GM19452 (cell line): ENCODE measurements at regions not wholly inside any gene's neighbourhood (a gene's known extent, or its start where the extent isn't known, plus 50 kb on each side); places are given as distances from the start of the nearest gene placed in this dataset.

ENCODE experiments used
- ATAC-seq: cut with Tn5 transposase; IDR thresholded peaks from one replicate; pipeline ENCODE4 v1.9.1; 2021; ENCODE audit not compliant: unreplicated experiment

GRCh38 chr16:73503093-73503492 lies 455.2 kb upstream of the ZFHX3 start:
- ATAC-seq: no peak

DNA sequence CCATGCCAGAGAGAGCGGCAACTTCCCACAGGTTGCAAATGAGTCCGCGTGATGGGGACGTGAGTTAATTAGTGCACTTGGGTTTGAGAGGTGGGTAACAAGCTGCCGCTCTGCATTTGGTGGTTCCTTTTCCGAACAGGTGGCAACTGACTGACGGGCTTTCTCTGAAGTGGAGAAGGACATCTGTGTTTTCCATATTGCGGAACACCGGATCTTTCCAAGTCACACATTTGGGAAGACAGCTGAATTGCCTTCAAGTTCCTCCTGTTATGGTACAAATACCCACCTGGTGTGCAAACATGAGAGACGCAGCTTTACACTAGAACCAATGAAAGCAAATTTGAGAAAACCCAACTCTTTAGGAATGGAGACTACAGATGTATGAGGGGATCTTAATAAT lies 451.3 kb upstream of the ZFHX3 start:
- ATAC-seq: no peak

DNA sequence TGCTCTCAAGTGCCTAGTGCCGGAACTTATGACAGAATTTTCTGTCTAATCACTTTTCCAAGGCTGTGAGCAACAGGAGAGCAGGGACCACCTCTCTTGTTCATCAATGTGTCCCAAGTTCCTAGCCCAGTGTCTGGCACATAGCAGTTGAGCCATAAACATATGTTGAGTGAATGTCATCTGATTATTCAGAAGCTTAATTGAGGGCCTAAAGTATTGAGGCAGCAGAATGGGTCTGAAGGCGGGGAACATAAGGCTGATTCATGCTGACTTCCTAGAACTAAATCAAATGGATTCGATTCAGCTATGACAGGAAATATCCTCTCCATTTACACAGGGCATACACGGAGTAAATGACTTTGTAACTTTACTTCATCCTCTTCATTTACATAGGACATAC lies 438.0 kb upstream of the ZFHX3 start:
- ATAC-seq: no peak

- no peak for ATAC-seq
These were observed 436.2 kb upstream of the ZFHX3 start for GRCh38 chr16:73483934-73484711.

GRCh38 chr16:73483076-73483791 lies 435.3 kb upstream of the ZFHX3 start:
- ATAC-seq: no peak

- no peak for ATAC-seq
These were observed 434.4 kb upstream of the ZFHX3 start for GRCh38 chr16:73482310-73482709.

GRCh38 chr16:73480381-73480780 lies 432.5 kb upstream of the ZFHX3 start:
- ATAC-seq: no peak

DNA sequence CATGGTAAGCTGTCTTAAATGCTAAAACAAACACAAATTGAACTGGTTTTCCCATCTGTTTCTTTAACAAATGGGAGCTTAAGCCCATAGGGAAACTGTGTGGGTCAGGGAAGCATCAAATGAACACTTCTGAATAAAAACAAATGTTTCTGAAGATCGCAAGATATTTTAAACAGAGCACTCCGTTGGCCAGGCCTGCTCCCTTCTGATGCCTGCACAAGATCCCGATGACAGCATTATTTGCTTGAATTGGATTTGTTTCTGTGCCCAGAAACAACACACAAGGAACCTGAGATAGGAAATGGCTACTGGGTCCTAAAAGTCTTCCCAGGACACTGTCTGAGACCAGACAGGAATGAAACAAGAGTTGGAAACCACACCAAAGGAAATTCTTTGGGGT lies 425.8 kb upstream of the ZFHX3 start:
- no peak for ATAC-seq

DNA sequence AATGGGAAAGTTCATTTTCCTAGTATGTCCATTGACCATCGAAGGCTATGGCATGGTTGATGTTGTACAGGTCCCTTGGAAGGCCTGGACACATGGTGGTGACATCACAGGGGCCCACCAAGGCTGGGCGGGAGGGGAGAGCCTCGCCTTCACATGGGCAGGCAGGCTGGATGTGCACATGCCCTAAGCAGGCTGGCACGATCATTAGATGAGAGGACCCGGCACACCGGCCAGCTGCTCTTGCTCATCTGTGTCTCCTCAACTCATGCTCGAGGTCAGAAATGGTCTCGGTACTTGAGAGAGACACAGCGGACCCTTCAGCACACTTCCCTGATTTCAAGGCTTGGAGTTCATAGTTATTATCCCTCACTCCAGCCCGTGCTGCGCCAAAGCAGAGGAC lies 416.9 kb upstream of the ZFHX3 start:
- no peak for ATAC-seq

DNA sequence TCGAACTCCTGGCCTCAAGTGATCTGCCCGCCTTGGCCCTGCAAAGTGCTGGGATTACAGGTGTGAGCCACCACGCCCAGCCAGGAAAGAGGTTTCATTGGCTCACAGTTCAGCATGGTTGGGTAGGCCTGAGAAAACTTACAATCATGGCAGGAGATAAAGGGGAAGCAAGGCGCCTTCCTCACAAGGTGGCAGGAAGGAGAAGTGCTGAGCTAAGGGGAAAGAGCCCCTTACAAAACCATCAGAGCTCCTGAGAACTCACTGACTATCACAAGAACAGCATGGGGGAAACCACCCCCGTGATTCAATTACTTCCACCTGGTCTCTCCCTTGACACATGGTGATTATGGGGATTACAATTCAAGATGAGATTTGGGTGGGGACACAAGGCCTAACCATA lies 411.7 kb upstream of the ZFHX3 start:
- no peak for ATAC-seq

DNA sequence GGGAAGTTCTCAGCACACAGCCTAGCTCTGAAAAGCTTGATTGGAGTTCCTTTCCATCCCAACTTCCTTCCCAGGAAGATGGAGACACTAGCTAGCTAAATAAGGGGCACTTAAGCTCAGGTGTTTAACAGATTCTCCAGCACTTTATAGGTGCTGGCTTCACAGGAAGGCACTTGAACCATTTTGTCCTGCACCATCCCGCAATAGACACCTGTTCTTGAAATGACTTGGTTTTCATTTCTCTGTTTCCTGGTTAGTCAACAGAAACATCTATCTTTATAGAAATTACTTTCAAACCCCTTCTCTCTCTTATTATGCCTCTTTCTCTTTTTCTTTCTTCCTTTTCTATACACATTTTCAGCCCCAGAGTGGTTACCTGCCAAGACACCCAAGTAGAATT lies 409.9 kb upstream of the ZFHX3 start:
- ATAC-seq: no peak

DNA sequence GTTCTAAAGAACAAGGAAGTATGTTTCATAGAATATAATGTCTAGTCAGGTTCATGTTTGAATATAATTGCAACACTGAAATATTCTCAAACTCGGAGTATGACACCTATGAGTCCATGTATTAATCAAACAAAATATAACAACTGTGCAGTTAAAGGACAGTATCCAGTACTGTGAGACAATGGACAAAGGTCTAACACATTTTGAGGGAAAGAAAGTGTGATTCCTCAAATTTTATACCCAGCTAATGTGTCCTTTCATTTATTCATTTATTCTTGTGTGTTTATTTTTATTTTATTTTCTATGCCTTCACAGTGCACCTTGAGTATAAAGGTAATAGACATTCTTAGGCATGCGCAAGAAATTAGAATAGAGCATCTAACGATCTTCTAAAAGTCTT lies 401.0 kb upstream of the ZFHX3 start:
- ATAC-seq: no peak

GRCh38 chr16:73447846-73448245 lies 399.9 kb upstream of the ZFHX3 start:
- no peak for ATAC-seq

DNA sequence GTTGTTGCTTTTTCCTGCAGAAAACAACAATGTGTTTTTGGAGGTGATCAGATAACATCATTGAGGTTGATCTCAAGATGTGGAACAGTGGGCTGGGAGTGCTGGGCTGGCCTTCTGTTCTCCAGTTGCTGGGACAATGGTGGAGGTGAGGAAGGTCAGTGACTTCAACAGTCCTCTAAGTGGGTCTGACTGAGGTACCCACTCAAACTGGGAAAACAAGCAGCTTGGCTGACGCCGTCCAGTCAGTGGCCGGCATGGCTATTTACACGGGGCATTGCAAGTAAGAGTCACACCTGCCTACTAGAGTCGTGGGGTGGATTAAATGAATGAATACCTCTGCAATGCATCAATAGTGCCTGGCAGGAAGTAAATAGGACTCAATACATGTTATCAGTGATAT lies 386.7 kb upstream of the ZFHX3 start:
- no peak for ATAC-seq

DNA sequence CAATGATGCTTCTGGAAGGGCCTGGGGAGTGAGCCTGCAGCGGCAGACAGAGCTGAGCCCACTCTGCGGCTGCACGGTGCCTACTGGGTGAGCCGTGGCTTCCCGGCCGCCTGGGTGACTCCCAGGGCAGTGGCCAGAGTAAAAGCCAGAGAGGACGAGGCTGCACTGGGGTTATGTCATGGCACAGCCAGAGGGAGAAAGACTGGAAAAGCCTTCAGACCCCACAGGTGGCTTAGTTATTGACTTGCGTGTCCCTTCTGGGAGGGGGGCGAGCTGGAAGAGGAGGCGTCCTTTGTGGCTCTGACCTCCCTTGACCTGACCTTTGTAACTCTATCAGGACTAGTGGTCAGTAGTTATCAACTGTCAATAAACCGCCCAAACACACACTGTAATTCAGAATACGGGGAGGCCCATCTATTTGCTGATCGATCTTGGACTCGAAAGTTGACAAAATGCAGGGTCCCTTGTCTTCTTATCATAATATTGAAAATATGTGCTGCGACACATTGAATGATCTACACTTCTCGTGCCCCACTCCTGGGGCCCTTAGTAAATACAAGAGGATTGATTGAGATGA lies 385.9 kb upstream of the ZFHX3 start:
- no peak for ATAC-seq

GRCh38 chr16:73432850-73433730 lies 385.2 kb upstream of the ZFHX3 start:
- no peak for ATAC-seq

DNA sequence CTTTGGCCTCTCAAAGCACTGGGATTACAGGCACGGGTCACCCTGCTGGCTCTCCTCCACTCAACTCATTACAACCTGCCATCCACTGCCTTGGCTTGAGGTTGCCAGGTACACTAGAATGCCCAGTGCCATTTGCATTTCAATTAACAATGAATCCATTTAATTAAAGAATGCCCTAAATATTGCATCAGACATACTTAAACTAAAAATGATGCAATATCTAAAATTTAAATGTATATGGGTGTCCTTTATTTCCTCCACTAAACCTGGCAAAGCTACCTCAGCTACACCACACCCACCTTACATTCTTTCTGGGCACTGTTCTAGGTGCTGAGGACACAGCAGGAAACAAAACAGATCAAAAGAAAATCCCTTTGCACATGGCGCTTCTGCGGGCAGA lies 382.2 kb upstream of the ZFHX3 start:
- no peak for ATAC-seq

GRCh38 chr16:73428121-73428520 lies 380.2 kb upstream of the ZFHX3 start:
- ATAC-seq: no peak

DNA sequence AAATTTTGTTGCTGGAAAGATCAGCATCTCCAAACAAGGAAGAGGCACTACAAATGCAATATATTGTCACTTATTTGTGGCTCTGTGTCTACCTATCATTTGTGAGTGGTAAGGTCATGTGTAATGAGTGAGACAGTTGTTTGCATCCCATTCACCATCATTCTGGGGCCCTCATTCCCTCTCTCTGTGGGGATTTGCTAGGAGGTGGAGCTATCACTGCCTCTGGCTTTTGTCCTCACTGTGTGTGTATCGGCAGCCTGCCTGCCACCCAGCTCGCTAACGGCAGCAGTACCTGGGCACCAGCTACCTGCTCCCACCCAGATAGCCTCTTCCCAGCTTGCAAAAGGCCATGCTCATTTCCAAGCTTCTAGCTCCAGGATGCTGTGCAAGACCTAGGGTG lies 379.2 kb upstream of the ZFHX3 start:
- no peak for ATAC-seq

DNA sequence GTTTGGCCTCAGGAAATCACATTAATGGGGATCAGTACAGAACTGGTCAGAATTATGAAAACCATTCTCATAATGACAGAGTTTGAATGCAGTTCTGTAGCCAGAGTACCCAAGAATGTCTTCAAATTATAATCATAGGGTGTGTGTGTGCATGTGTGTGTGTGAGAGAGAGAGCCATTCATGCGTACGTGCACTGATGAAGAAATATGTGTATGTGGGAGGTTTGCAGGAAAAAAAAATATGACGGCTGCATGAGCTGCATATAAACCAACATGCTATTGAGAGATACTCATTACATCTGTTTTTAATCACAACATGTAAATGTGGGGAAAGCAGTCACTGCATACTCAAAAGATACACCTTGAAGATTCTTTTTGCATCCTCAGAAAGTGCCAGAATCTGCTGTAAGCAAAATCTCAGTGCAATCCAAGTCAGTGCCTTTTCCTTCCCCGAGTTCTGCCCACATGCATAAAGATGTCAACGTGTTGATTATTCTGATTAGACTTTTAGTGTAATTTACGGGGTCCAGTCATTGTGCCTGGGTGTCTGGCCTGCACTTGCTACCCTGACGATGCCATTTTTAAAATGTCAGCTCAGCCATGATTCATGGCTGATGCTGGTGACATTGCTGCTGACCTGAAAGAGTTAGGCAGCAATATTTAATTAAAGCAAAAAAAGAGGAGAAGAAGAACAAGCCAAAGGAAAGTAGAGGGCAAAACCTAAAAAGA lies 378.7 kb upstream of the ZFHX3 start:
- ATAC-seq: no peak

GRCh38 chr16:73420676-73421075 lies 372.7 kb upstream of the ZFHX3 start:
- no peak for ATAC-seq
